GM19193 (cell line): ENCODE measurements at regions not wholly inside any gene's neighbourhood (a gene's known extent, or its start where the extent isn't known, plus 50 kb on each side); places are given as distances from the start of the nearest gene placed in this dataset.

Experiments used
- POLR2A ChIP-seq: IDR thresholded peaks from 4 replicates; pipeline ENCODE4 v1.6.1; 2011; ENCODE audit not compliant: insufficient read depth, insufficient read length; ENCODE audit errors: extremely low read depth

DNA sequence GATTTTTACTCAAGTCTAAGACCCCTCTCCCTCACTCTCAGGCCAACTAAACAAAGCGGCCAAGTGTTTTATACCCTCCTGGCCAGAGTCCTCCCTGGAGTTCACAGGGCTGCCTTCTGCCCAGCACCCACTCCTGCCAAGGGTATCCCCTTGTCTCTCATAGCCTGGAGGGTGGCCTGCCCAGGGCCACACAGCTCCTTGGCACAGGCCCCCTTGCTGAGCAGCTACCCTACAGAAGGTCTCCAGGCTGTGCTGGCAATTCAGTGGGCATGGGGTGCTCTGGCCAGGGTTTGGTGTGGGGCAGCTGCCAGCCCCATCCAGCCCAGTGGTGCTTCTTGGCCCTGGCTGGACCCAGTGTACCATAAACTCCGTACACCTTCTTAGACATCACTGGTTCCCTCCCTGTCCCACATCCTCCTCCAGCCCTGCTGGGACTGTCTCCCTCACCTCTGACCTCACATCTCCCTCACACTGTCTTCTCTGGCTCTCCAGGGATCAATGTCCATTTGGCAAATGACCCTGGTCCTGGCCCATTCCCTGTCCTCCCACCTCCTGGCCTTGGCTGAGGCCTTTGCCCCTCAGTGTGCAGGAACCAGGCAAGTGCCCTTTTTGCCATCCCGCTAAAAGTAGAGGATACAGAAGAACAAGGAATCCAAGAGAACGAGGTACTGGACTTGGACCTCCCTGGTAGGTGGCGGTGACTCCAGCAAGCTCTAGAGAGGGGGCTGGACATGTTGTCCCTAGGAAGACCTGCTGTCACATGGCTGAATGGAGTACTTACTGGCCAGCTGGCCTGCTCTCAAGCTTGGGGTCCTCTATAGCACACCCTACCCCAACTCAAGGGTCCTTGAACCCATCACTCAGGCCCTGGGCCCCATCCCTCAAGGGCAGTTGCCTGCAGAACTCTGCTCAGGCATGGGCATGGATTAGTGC lies 50.0 kb upstream of the TRPM1 start:
- TF ChIP-seq POLR2A, result no peak

DNA sequence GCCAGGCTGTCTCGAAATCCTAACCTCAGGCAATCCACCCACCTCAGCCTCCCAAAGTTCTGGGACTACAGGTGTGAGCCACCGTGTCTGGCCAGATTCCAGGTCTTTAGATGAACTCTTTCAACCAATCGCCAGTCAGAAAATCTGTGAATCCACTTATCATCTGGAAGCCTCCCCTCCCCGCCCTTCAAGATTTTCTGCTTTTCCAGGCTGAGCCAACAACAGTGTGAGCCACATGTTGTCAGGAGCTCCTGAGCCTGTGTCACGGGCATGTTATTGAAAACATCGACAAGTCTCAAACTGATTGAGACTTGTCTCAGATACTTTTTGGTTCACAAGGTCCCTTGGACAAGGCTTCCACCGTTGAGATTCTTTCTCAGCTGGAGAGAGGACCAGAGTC lies 52.0 kb upstream of the TRPM1 start:
- no peak for TF ChIP-seq POLR2A

DNA sequence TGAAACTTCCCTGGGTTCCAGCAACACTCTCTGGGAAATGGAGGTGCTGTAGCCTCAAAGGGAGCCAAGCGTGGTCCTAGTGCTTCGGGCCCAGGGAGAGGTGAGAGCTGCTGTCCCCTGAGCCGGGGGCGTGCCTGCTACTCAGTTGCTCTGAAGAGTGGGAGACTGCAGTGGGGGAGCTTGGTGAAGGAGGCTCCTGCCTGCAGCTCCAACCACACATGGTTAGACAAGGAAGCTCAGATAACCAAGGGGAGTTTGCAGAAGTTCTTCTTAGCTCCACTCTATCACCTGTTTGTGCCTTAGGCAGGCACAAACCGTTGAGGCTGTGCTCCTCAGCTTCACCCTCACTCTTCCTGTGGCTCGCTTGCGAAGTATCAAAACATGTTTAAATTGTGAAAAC lies 53.6 kb upstream of the TRPM1 start:
- TF ChIP-seq POLR2A, result no peak

DNA sequence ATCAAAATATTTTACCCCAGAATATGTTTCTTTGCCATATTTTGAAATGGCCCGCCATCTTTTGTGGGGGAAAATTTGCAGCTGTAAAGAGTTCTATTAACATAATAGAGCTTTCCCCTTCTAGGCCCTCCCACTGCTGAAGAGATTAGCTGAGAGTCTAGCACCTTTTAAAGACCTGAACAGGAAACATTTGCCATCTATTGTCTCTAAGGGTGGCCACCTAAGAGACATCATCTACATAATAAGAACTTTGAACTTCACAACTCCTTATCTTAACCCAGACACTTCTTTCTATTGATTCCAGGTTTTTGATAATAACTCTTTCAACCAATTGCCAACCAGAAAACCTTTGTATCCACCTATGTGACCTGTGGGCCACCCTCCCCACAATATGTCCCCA lies 54.7 kb upstream of the TRPM1 start:
- TF ChIP-seq POLR2A, result no peak

DNA sequence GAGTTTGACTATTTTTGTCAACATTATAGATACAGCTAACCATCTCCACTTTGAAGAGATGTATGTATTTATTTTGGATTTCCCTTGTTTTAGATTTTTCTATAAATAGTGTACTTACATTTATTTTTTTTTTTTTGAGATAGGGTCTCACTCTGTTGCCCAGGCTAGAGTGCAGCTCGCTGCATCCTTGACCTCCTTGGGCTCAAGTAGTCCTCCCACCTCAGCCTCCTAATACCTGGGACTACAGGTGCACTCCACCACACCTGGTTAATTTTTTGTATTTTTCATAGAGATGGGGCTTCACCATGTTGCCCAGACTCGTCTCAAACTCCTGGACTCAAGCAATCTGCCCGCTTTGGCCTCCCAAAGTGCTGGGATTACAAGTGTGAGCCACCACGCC lies 55.3 kb upstream of the TRPM1 start:
- no peak for TF ChIP-seq POLR2A

DNA sequence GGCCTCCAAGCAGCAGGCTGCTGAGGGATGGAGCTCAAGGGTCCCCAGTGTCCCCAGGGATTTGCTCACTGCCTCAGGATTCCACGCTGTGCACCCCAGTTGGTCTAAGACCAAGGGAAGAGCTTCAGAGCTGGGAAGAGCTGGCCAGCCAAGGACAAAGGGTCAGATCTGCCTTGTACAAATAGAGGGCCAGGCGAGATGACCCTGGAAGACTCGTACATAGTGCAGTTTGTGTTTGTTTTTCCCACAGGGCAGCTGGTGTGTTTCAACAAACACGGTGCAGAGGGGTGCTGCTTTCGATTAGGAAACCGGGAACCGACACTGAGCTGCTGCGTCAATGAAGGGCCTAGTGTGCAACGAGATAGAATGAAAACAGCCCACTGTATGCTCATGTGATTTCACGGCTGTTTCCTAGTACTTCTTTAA lies 56.1 kb upstream of the TRPM1 start:
- no peak for TF ChIP-seq POLR2A

DNA sequence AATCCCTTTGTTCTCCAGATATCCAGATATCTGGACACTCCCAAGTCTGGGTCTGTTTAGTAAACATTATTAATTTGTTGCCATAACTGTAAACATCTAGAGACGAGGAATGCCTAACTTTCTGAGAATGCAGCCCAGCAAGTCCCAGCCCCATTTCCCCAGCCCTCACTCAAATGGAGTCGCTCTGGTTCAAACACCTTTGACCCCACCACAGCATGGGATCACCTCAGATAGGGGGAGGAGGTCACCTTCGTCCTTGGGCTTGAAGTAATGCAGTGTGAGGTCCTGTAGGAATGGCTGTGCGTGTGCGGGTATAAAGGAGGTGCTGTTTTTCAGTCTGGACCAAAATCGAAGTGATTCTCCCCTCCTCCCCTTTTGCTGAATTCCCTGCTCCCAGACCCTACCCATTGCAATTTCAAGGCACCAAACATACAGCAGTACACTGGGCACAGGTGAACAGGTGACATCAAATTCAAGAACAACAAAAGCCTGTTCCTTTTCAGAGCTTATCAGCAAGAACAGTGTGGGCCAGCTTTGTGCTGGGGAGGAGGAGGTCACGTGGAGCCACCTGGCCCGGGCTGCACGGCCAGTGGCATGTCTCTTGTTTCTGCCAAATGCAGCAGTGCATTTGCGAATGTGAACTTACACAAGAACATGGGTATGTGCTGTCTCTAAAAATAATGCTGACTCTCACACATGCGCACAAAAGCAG lies 57.5 kb upstream of the TRPM1 start:
- TF ChIP-seq POLR2A, result no peak

DNA sequence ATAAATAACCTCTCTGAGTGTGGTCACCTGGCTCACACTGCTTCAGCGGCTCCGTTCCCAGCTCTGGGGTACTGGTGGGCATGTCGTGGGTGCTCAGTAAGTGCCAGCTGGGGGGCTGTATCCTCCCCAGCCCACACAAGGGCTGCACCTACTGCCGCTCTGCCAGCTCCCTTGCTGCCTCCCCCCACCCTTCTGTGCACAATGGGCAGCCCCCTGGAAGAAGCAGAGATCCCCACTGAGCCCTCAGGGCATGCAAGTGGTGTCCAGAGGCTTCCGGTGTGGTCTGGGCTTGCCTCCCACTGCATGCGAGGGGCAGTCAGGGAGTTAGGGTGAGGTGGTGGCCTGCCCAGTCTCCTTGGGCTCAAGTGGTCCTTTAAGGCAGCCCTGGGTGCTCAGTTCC lies 58.3 kb upstream of the TRPM1 start:
- TF ChIP-seq POLR2A, result no peak

DNA sequence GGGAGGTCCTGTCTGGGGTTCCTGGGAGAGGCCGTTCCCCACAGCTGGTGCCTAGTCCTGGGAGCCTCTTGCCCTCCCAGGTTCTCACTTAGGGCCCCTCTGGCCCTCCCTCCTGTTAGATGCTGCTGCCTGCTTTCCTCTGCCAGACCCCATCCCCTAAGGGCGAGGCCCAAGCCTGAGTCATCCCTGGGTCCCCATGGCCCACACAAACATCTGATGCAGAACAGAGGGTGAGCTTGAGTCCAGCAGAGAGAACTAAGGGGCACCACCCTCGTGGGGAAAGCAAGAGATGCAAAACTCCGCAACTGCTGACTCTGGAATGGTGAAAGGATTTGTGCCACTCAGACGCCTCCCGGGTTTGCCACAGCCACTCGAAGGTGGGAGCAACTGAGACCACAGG lies 58.8 kb upstream of the TRPM1 start:
- TF ChIP-seq POLR2A, result no peak

DNA sequence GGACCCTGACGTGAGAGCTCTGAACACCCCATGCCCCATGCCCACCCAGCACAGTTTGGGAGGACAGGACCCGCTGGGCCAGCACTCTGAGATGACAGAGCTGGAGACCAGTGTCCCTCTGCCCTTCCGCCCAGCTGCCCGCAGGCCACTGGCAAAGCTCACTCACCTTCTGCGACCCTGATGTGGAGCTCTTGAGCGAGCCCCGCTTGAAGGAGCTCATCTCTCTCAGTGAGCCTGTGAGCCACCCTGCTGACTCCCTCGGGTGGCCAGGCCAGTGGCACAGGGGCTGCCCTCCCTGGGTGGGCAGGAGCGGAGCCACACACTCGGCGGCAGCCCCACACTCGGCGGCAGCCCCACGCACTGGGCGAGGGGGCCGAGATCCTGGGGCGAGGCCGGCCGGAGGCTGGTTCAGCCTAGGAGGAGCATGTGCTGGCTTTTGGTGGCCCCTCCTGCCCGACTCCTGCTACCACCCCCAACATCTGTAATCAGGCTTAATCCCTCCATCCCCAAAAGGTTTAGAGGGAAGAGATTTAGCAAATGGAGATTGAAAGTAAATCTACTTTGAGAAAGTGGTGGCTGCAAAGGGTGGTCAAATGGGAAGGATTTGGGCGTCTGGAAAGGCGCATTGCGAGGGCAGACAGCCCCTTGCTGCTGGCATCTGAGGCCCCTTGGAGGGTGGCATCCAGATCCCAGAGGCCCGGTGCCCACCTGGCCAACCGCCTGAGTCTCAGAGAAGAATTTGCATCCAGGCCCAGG lies 59.4 kb upstream of the TRPM1 start:
- TF ChIP-seq POLR2A, result no peak

DNA sequence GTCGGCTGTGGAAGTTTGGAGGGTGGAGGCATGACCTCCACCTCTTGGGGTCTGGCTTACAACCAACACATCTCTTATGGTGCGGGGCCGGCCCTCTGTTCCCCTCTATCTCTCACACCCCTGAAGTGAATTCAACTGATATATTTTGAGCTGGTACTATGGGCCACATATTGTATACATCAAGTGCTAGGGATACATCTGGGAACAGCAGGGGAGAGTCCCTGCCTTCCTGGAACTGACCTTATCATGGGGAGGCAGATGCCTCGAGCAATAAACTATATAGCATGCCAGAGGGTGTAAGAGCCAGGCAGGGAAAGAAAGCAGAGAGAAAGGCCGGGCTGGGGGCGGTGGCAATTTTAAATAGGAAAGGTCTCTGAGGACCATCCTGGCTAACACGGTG lies 60.4 kb upstream of the TRPM1 start:
- TF ChIP-seq POLR2A, result no peak

DNA sequence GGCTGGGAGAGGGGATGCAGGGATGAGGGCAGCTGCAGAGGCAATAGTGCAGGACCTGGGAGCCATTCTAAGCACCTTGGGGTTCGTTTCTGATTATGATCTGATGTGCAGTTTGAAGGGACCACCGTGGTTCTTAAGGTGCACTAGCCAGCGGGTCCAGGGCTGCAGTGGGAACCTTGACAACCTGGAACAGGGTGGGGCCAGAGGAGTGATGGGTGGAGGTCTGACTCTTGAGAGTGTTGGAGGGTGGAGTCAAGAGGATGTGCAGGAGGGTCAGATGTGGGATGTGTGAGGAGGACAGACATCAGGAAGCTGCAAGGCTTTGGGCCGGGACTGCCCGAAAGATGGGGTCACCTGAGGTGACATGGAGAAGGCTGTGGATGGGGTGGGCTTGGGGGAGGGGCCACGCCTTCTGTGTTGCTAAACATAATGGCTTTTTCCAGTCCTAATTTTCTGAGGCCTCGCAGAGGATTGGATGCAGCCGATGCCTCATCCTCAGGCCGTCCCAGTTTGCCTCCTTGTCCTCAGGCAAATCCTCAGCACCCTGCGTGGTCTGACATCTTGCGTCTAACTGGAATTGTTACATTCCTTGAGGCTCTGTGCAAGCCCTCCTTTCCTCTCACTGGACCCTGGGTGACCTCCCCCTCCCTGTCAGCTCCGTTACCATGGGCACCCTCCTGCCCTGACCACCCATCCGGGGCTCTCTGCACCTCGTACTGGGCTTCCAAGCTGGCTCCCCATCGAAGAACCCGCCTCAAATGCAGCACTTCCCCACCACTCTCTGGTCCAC lies 61.4 kb upstream of the TRPM1 start:
- no peak for TF ChIP-seq POLR2A

DNA sequence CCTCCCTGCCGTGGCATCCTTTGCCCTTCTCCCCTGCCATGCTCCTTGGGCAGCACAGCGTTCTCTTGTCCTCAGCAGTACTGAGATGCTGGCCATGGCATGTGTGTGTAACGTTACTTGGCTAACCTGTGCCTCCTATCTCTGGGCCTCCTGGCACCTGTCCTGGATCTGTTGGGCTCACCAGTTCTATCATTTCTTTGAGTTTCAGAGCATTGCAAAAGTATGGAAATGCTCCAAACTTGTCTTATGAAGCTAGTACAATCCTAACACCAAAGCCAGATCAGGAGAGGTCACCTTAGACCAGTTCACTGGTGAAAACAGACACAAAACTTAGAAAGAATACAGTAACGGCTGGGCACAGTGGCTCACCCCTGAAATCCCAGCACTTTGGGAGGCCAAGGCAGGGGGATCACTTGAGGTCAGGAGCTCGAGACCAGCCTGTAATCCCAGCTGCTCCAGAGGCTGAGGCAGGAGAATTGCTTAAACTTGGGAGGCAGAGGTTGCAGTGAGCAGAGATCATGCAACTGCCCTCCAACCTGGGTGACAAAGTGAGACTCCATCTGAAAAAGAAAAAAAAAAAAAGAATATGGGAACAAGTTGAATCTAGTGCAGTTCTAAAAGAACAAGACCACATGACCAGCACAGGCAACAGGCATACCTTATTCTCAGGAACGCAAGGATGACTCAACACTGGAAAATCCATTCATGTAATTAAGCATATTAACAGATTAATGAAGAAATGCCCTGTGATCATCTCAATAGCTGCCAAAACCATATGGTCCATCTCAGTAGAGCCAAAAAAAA lies 62.4 kb upstream of the TRPM1 start:
- TF ChIP-seq POLR2A, result no peak

DNA sequence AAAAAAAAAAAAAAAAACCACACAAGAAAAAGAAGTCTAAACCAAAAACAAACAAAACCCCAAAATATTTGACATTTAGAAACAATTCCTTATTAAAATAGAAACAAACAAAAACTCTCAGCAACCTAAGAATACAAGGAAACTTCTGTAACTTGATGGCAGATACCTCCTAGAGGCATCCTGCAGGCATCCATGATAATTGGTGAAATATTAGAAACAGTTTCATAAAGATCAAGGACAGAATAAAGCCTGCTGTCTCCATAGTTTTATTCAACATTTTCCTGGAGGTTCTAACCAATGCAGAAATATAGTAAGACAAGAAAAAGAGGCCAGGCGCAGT lies 63.0 kb upstream of the TRPM1 start:
- TF ChIP-seq POLR2A, result no peak
